ENCODE measurements at regions not wholly inside any gene's neighbourhood (a gene's known extent, or its start where the extent isn't known, plus 50 kb on each side); places are given as distances from the start of the nearest gene placed in this dataset.
"Not testable (repeated sequence)": the region's sequence is repeated elsewhere in the genome, so short reads cannot be mapped to it uniquely, and the experiment has no call there.

GRCh38 chr11:25159341-25159740, 662.5 kb downstream of the LUZP2 start:
- DNase-seq, result no peak

- DNase-seq, result no peak
Measured at GRCh38 chr11:25163421-25163820, 666.6 kb downstream of the LUZP2 start.

- DNase-seq, result no peak
Measured at GRCh38 chr11:25180187-25180586, 683.3 kb downstream of the LUZP2 start.

GRCh38 chr11:25183411-25183810, 686.6 kb downstream of the LUZP2 start:
- no peak for DNase-seq

- DNase-seq, result no peak
Measured at GRCh38 chr11:25197515-25197914, 700.7 kb downstream of the LUZP2 start.

- no peak for DNase-seq
Measured at GRCh38 chr11:25198704-25199103, 701.9 kb downstream of the LUZP2 start.

GRCh38 chr11:25200925-25201324, 704.1 kb downstream of the LUZP2 start:
- no peak for DNase-seq

GRCh38 chr11:25206762-25207161, 709.9 kb downstream of the LUZP2 start:
- no peak for DNase-seq

- DNase-seq, result no peak
Measured at GRCh38 chr11:25211635-25212254, 714.9 kb downstream of the LUZP2 start.

GRCh38 chr11:25214535-25215176, 717.8 kb downstream of the LUZP2 start:
- no peak for DNase-seq

GRCh38 chr11:25218036-25218435, 721.2 kb downstream of the LUZP2 start:
- no peak for DNase-seq

GRCh38 chr11:25225078-25225477, 728.2 kb downstream of the LUZP2 start:
- no peak for DNase-seq

GRCh38 chr11:25242928-25243327, 746.1 kb downstream of the LUZP2 start:
- DNase-seq, result no peak

- DNase-seq, result no peak
Measured at GRCh38 chr11:25244126-25244525, 747.3 kb downstream of the LUZP2 start.

GRCh38 chr11:25247336-25247735, 750.5 kb downstream of the LUZP2 start:
- no peak for DNase-seq

- DNase-seq, result no peak
Measured at GRCh38 chr11:25252854-25253253, 756.0 kb downstream of the LUZP2 start.

GRCh38 chr11:25263861-25264260, 767.0 kb downstream of the LUZP2 start:
- not testable (repeated sequence) for DNase-seq

- DNase-seq, result no peak
Measured at GRCh38 chr11:25271301-25271700, 774.4 kb downstream of the LUZP2 start.

- no peak for DNase-seq
Measured at GRCh38 chr11:25272214-25272613, 775.4 kb downstream of the LUZP2 start.

- not testable (repeated sequence) for DNase-seq
Measured at GRCh38 chr11:25280821-25281220, 784.0 kb downstream of the LUZP2 start.

- DNase-seq, result no peak
Measured at GRCh38 chr11:25293166-25293565, 796.3 kb downstream of the LUZP2 start.

GRCh38 chr11:25298450-25298849, 801.6 kb downstream of the LUZP2 start:
- DNase-seq, result no peak

- DNase-seq, result no peak
Measured at GRCh38 chr11:25309818-25310217, 813.0 kb downstream of the LUZP2 start.

GRCh38 chr11:25317216-25317615, 820.4 kb downstream of the LUZP2 start:
- DNase-seq, result no peak

GRCh38 chr11:25319127-25319526, 822.3 kb downstream of the LUZP2 start:
- DNase-seq, result no peak
